ENCODE measurements at regions not wholly inside any gene's neighbourhood (a gene's known extent, or its start where the extent isn't known, plus 50 kb on each side); places are given as distances from the start of the nearest gene placed in this dataset.

DNA sequence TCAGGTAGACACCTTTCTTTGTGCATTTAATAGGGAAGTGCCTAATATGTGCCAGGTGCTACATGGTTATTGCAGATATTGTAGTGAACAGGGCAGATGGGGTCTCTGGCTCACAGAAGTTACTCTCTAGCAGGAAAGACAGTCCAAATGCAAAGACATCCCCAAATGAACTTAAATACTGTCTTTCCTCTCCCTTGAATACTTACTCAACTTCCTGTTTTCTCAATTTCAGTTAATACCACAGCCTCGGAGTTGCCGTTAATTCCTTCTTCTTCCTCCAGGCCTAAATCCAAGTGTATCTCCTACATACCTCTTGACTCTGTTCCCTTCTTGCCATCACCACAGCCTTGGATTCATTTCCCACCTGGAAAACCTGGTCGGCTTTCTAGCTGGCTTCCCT lies 134.3 kb upstream of the SESN3 start:
- Histone ChIP-seq H3K4me1 (ENCODE audit: low read length) (peaks cover 4% of the 10 kb centered on the region; the same call in 1 of the 2 replicates), H3K27me3 (ENCODE audit: low read length) (no peaks in the 10 kb centered on the region), H3K9me2 (replicated peaks; ENCODE audit: insufficient read depth, low read length) (no peaks in the 10 kb centered on the region), H4K20me1 (ENCODE audit: insufficient read depth, low read depth, low read length) (no peaks in the 10 kb centered on the region), H3K9me3 (ENCODE audit: low read length) (no peaks in the 10 kb centered on the region), H3K9ac (ENCODE audit: low read length) (no peak overlapping the region), H3K4me2 (ENCODE audit: low read depth, low read length, poor library complexity, severe bottlenecking) (no peak overlapping the region), H3K27ac (ENCODE audit: low read length) (no peak overlapping the region), H2AFZ (ENCODE audit: low read length) (no peak overlapping the region), H3K36me3 (ENCODE audit: insufficient read depth, low read length) (no peaks in the 10 kb centered on the region), H3K79me2 (ENCODE audit: low read length) (no peaks in the 10 kb centered on the region), H3K4me3 (ENCODE audit: low read length) (no peak overlapping the region)
- DNase-seq: no peak

DNA sequence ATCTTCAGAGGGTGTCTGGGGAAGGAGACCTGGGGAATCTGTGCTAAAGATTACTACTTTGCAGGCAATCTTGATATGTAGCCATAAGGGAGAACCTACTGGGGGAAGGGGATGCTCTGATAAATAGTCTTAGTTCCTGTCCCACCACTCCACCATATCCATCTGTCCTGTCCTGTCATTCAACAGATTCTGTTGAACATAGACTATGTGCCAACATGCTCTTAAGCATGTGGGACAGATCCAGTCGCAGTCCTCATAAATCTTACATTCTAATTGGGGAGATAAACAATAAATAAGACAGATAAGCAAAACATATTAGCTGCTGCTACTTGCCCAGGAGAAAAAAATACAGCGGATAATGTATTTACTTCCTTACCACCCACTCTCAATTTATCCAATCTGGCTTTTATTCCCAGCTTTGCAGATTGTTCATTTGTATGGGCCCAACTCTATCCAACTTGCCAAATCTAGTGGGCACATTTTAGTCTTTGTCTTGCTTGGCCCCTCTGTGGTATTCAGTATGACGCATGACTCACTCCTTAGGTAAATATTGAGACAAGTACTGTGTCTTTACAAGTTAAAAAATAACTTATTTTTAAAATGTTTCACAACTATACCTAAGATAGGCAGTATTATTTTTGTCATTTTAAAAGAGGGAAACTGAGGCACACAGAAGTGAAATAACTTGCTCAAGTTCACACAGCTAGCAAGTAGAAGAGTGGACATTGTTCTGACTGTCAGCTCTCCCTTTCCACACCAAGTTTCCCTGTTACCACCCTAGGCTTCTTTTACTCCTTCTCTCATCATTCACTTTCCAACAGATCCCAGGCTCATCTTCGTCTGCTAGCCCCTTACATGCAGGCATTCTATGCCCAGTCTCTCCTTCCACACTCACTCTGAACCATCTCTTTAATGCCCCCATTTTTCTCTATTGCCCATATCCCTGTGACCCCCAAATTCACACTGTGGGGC lies 133.6 kb upstream of the SESN3 start:
- no peak overlapping the region for H3K4me2 ChIP-seq (ENCODE audit: low read depth, low read length, poor library complexity, severe bottlenecking)
- H3K27ac ChIP-seq (ENCODE audit: low read length): no peak overlapping the region
- H3K9me3 ChIP-seq (ENCODE audit: low read length): no peaks in the 10 kb centered on the region
- no peaks in the 10 kb centered on the region for H3K9me2 ChIP-seq (replicated peaks; ENCODE audit: insufficient read depth, low read length)
- peaks cover 4% of the 10 kb centered on the region; the same call in 1 of the 2 replicates for H3K4me1 ChIP-seq (ENCODE audit: low read length)
- H3K4me3 ChIP-seq (ENCODE audit: low read length): no peak overlapping the region
- no peak overlapping the region for H3K9ac ChIP-seq (ENCODE audit: low read length)
- no peaks in the 10 kb centered on the region for H3K36me3 ChIP-seq (ENCODE audit: insufficient read depth, low read length)
- DNase-seq: no peak
- no peaks in the 10 kb centered on the region for H4K20me1 ChIP-seq (ENCODE audit: insufficient read depth, low read depth, low read length)
- H2AFZ ChIP-seq (ENCODE audit: low read length): no peak overlapping the region
- H3K27me3 ChIP-seq (ENCODE audit: low read length): no peaks in the 10 kb centered on the region
- H3K79me2 ChIP-seq (ENCODE audit: low read length): no peaks in the 10 kb centered on the region

DNA sequence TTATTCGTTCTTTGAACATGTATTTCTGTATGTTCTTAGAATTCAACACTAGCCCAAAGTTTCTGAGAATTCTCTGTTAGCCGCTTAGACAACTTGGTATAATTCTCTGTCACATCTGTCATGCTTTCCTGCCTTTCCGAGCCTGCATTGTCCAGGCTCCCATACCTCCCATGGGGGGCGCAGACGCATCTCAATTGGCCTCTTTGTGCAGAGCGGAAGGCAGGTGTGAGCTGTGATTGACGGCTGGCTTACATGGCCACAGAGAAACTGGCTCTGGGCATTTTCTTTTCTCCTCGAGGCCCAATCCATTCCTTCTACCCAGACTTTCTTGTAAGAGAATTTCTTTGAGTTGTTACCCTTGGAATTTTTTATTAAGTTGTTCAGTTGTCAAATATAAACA lies 132.7 kb upstream of the SESN3 start:
- no peak overlapping the region for H3K9ac ChIP-seq (ENCODE audit: low read length)

DNA sequence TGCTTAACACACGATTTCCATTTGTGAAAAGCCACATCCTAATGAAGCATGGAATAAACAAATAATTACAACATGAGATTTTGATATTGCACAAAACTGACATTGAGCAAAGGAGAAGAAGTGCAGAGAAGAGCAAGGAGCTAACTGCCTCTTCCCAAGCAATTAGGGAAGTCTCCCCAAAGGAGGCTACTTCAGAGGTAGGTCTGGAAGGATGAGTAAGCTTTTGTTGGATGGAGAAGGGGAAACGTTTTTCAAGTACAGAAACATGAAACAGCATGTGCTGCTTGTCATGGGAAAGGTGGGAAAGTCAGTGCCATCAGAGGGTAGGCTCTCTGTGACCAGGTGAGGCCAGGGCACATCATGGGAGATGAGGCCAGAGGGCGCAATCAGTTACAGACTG lies 132.2 kb upstream of the SESN3 start:
- DNase-seq: no peak
- no peak overlapping the region for H3K4me3 ChIP-seq (ENCODE audit: low read length)
- no peaks in the 10 kb centered on the region for H3K9me2 ChIP-seq (replicated peaks; ENCODE audit: insufficient read depth, low read length)
- peaks cover 4% of the 10 kb centered on the region; the same call in 1 of the 2 replicates for H3K4me1 ChIP-seq (ENCODE audit: low read length)
- H3K27ac ChIP-seq (ENCODE audit: low read length): no peak overlapping the region
- H2AFZ ChIP-seq (ENCODE audit: low read length): no peak overlapping the region
- H4K20me1 ChIP-seq (ENCODE audit: insufficient read depth, low read depth, low read length): no peaks in the 10 kb centered on the region
- H3K27me3 ChIP-seq (ENCODE audit: low read length): no peaks in the 10 kb centered on the region
- H3K36me3 ChIP-seq (ENCODE audit: insufficient read depth, low read length): no peaks in the 10 kb centered on the region
- H3K4me2 ChIP-seq (ENCODE audit: low read depth, low read length, poor library complexity, severe bottlenecking): no peak overlapping the region
- H3K9me3 ChIP-seq (ENCODE audit: low read length): no peaks in the 10 kb centered on the region
- H3K9ac ChIP-seq (ENCODE audit: low read length): no peak overlapping the region
- H3K79me2 ChIP-seq (ENCODE audit: low read length): no peaks in the 10 kb centered on the region

More for the DNA sequence above, 132.7 kb upstream of the SESN3 start:
- Histone ChIP-seq H3K9me3 (ENCODE audit: low read length) (no peaks in the 10 kb centered on the region), H3K36me3 (ENCODE audit: insufficient read depth, low read length) (no peaks in the 10 kb centered on the region), H2AFZ (ENCODE audit: low read length) (no peak overlapping the region), H4K20me1 (ENCODE audit: insufficient read depth, low read depth, low read length) (no peaks in the 10 kb centered on the region), H3K79me2 (ENCODE audit: low read length) (no peaks in the 10 kb centered on the region), H3K4me2 (ENCODE audit: low read depth, low read length, poor library complexity, severe bottlenecking) (no peak overlapping the region), H3K9me2 (replicated peaks; ENCODE audit: insufficient read depth, low read length) (no peaks in the 10 kb centered on the region), H3K27ac (ENCODE audit: low read length) (no peak overlapping the region), H3K27me3 (ENCODE audit: low read length) (no peaks in the 10 kb centered on the region), H3K4me3 (ENCODE audit: low read length) (no peak overlapping the region), H3K4me1 (ENCODE audit: low read length) (peaks cover 4% of the 10 kb centered on the region; the same call in 1 of the 2 replicates)
- DNase-seq: no peak

DNA sequence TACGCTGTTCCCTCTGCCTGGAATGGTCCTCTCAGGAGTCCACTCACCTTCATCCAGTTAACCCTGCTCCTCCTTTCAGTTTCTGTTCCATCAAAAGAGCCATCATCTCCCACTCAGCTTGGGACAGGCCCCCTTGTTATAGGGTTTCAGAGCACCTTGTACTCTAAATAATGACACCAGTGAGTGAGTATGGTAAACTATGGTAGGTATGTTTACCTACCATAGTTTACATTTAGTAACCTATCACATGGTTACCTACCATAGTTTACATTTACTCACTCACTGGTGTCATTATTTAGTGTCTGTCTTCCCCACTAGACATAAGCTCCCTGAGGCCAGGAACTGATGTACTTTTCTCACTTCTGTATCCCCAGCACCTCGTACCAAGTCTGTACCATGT lies 130.2 kb upstream of the SESN3 start:
- Histone ChIP-seq H3K4me2 (ENCODE audit: low read depth, low read length, poor library complexity, severe bottlenecking) (no peak overlapping the region), H3K79me2 (ENCODE audit: low read length) (no peaks in the 10 kb centered on the region), H3K4me1 (ENCODE audit: low read length) (peaks cover 4% of the 10 kb centered on the region; the same call in 1 of the 2 replicates), H3K27me3 (ENCODE audit: low read length) (no peaks in the 10 kb centered on the region; the same call in 1 of the 2 replicates), H3K4me3 (ENCODE audit: low read length) (no peak overlapping the region), H3K9me2 (replicated peaks; ENCODE audit: insufficient read depth, low read length) (no peaks in the 10 kb centered on the region), H3K9me3 (ENCODE audit: low read length) (no peaks in the 10 kb centered on the region), H3K36me3 (ENCODE audit: insufficient read depth, low read length) (no peaks in the 10 kb centered on the region), H4K20me1 (ENCODE audit: insufficient read depth, low read depth, low read length) (no peaks in the 10 kb centered on the region), H3K9ac (ENCODE audit: low read length) (no peak overlapping the region), H3K27ac (ENCODE audit: low read length) (no peak overlapping the region), H2AFZ (ENCODE audit: low read length) (no peak overlapping the region)
- DNase-seq: no peak

DNA sequence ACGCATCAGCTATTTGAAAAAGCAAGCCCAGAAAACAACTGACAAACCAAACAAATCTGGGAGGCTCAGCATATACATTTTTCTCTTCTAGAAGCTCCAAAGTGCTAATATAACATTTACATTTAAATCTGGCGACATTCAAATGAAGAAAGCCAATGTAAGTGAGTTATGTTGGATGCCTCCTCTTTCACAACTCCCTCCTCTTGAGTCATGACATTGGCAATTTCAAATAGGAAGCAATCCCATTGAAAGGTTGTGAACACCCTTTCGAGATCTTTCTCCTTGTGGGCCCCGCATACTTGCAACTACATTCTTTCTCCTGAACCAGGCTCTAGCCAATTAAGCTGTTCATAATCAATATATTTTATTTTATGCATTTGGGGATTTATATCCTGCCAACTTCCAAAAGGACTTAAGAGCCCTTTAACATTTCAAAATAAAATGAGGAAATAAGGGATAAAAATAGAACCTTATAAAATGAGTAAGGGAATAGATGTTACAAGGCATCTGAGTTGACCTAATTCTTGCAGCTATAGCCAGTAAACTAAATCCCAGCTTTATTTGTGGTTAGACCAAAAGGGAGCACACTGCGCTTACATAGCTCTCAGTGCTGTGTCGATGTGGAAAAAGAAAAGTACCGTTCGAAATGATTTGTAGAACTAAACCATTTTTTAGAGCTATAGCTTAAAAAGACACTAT lies 129.5 kb upstream of the SESN3 start:
- Histone ChIP-seq H3K9me2 (replicated peaks; ENCODE audit: insufficient read depth, low read length) (no peaks in the 10 kb centered on the region), H3K4me2 (ENCODE audit: low read depth, low read length, poor library complexity, severe bottlenecking) (no peak overlapping the region), H3K4me1 (ENCODE audit: low read length) (peaks cover 4% of the 10 kb centered on the region; the same call in 1 of the 2 replicates), H3K79me2 (ENCODE audit: low read length) (no peaks in the 10 kb centered on the region), H3K27me3 (ENCODE audit: low read length) (no peaks in the 10 kb centered on the region; the same call in 1 of the 2 replicates), H3K9ac (ENCODE audit: low read length) (no peak overlapping the region), H3K36me3 (ENCODE audit: insufficient read depth, low read length) (no peaks in the 10 kb centered on the region), H3K9me3 (ENCODE audit: low read length) (no peaks in the 10 kb centered on the region), H3K27ac (ENCODE audit: low read length) (no peak overlapping the region), H3K4me3 (ENCODE audit: low read length) (no peak overlapping the region), H2AFZ (ENCODE audit: low read length) (no peak overlapping the region), H4K20me1 (ENCODE audit: insufficient read depth, low read depth, low read length) (no peaks in the 10 kb centered on the region)
- DNase-seq: no peak

GRCh38 chr11:95359756-95360155 lies 128.8 kb upstream of the SESN3 start:
- DNase-seq: no peak
- no peaks in the 10 kb centered on the region for H3K9me2 ChIP-seq (replicated peaks; ENCODE audit: insufficient read depth, low read length)
- no peaks in the 10 kb centered on the region for H3K36me3 ChIP-seq (ENCODE audit: insufficient read depth, low read length)
- H3K4me1 ChIP-seq (ENCODE audit: low read length): peaks cover 4% of the 10 kb centered on the region; the same call in 1 of the 2 replicates
- H3K9ac ChIP-seq (ENCODE audit: low read length): no peak overlapping the region
- H2AFZ ChIP-seq (ENCODE audit: low read length): no peak overlapping the region
- no peak overlapping the region for H3K4me3 ChIP-seq (ENCODE audit: low read length)
- H3K79me2 ChIP-seq (ENCODE audit: low read length): no peaks in the 10 kb centered on the region
- no peaks in the 10 kb centered on the region for H3K9me3 ChIP-seq (ENCODE audit: low read length)
- no peak overlapping the region for H3K4me2 ChIP-seq (ENCODE audit: low read depth, low read length, poor library complexity, severe bottlenecking)
- no peak overlapping the region for H3K27ac ChIP-seq (ENCODE audit: low read length)
- H3K27me3 ChIP-seq (ENCODE audit: low read length): no peaks in the 10 kb centered on the region; the same call in 1 of the 2 replicates
- H4K20me1 ChIP-seq (ENCODE audit: insufficient read depth, low read depth, low read length): no peaks in the 10 kb centered on the region

DNA sequence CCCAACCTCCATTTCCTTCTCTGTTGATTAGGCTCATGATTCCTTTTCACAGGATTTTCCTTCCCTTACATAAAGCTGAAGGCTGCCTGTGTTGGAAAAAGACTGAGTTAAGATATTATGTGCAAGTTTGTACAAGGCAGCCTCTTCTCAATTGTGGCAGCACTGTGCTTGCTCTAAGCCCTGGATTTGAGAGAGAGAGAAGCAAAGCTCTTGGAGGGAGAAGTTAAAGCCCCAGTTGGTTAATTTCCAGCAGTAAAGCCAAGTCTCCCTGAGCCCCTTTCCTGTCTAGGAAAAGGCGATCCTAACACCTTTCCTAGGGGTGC lies 128.3 kb upstream of the SESN3 start:
- Histone ChIP-seq H3K27ac (ENCODE audit: low read length) (no peak overlapping the region), H4K20me1 (ENCODE audit: insufficient read depth, low read depth, low read length) (no peaks in the 10 kb centered on the region)

More for the DNA sequence above, 128.3 kb upstream of the SESN3 start:
- H3K79me2 ChIP-seq (ENCODE audit: low read length): no peaks in the 10 kb centered on the region
- H3K4me3 ChIP-seq (ENCODE audit: low read length): no peak overlapping the region
- H2AFZ ChIP-seq (ENCODE audit: low read length): no peak overlapping the region
- H3K9ac ChIP-seq (ENCODE audit: low read length): no peak overlapping the region
- H3K4me2 ChIP-seq (ENCODE audit: low read depth, low read length, poor library complexity, severe bottlenecking): no peak overlapping the region
- H3K4me1 ChIP-seq (ENCODE audit: low read length): peaks cover 4% of the 10 kb centered on the region; the same call in 1 of the 2 replicates
- DNase-seq: no peak
- H3K36me3 ChIP-seq (ENCODE audit: insufficient read depth, low read length): no peaks in the 10 kb centered on the region
- no peaks in the 10 kb centered on the region; the same call in 1 of the 2 replicates for H3K27me3 ChIP-seq (ENCODE audit: low read length)
- H3K9me2 ChIP-seq (replicated peaks; ENCODE audit: insufficient read depth, low read length): no peaks in the 10 kb centered on the region
- no peaks in the 10 kb centered on the region for H3K9me3 ChIP-seq (ENCODE audit: low read length)
